ENCODE measurements at regions not wholly inside any gene's neighbourhood (a gene's known extent, or its start where the extent isn't known, plus 50 kb on each side); places are given as distances from the start of the nearest gene placed in this dataset.

GRCh38 chr2:128755695-128756364 is 437.2 kb upstream of the HS6ST1 start:
- no peak for TF ChIP-seq CTCF (conservative IDR thresholded peaks at IDR 0.05; ENCODE audit: low read depth, low read length)
- no peak for DNase-seq (ENCODE audit: low read depth)
- no peak overlapping the region for H3K4me3 ChIP-seq (ENCODE audit: low read length)

GRCh38 chr2:128756365-128756717 is 437.7 kb upstream of the HS6ST1 start:
- no peak overlapping the region for H3K4me3 ChIP-seq (ENCODE audit: low read length)
- no peak for DNase-seq (ENCODE audit: low read depth)
- no peak for TF ChIP-seq CTCF (conservative IDR thresholded peaks at IDR 0.05; ENCODE audit: low read depth, low read length)

- H3K4me3 ChIP-seq (ENCODE audit: low read length) = no peak overlapping the region
- DNase-seq (ENCODE audit: low read depth) = no peak
- TF ChIP-seq CTCF (conservative IDR thresholded peaks at IDR 0.05; ENCODE audit: low read depth, low read length) = no peak
Observed at GRCh38 chr2:128765811-128766210, 447.1 kb upstream of the HS6ST1 start.

GRCh38 chr2:128768041-128768440 is 449.4 kb upstream of the HS6ST1 start:
- no peak for DNase-seq (ENCODE audit: low read depth)
- no peak for TF ChIP-seq CTCF (conservative IDR thresholded peaks at IDR 0.05; ENCODE audit: low read depth, low read length)
- no peak overlapping the region for H3K4me3 ChIP-seq (ENCODE audit: low read length)

- no peak for TF ChIP-seq CTCF (conservative IDR thresholded peaks at IDR 0.05; ENCODE audit: low read depth, low read length)
- no peak overlapping the region for H3K4me3 ChIP-seq (ENCODE audit: low read length)
- DNase-seq (ENCODE audit: low read depth) = no peak
Observed at GRCh38 chr2:128769457-128770142, 450.9 kb upstream of the HS6ST1 start.

GRCh38 chr2:128770143-128771085 is 451.7 kb upstream of the HS6ST1 start:
- H3K4me3 ChIP-seq (ENCODE audit: low read length) = no peak overlapping the region
- no peak for DNase-seq (ENCODE audit: low read depth)
- no peak for TF ChIP-seq CTCF (conservative IDR thresholded peaks at IDR 0.05; ENCODE audit: low read depth, low read length)

All from retinal pigment epithelial cell (primary cell).